Thoracic aorta (tissue), 2 donors: ENCODE measurements at regions not wholly inside any gene's neighbourhood (a gene's known extent, or its start where the extent isn't known, plus 50 kb on each side); places are given as distances from the start of the nearest gene placed in this dataset.

ENCODE experiments used
- ATAC-seq: fragments of 150-250 bp; one replicate; pipeline ENCODE4 v1.8.0; 2017; ENCODE audit warnings: low read depth; ENCODE audit not compliant: insufficient number of reproducible peaks, low FRiP score
- DNase-seq: peaks from one replicate; pipeline ENCODE4 v3.0.0-alpha.2; 2020; ENCODE audit warnings: low spot score
- H3K27ac ChIP-seq, 2 donors: fragments of 200-600 bp; sonication (generic); 1 replicate in 1 of 2; 2 replicates in 1 of 2; pipeline ENCODE4 v1.5.1; 2016; ENCODE audit warnings: mild to moderate bottlenecking in 2 of 2, moderate library complexity in 2 of 2
- H3K27me3 ChIP-seq: fragments of 200-600 bp; sonication (generic); replicated peaks from 2 replicates; pipeline ENCODE4 v1.6.0; 2016; ENCODE audit warnings: mild to moderate bottlenecking; ENCODE audit not compliant: insufficient read depth
- H3K36me3 ChIP-seq: fragments of 200-600 bp; sonication (generic); one replicate; pipeline ENCODE4 v1.5.1; 2016
- H3K4me1 ChIP-seq, 2 donors: fragments of 200-600 bp; sonication (generic); 1 replicate in 1 of 2; 2 replicates in 1 of 2; pipeline versions ENCODE4 v1.5.1 to v1.6.0; 2016; ENCODE audit warnings: low read depth in 2 of 2, mild to moderate bottlenecking in 1 of 2; ENCODE audit not compliant: control insufficient read depth in 1 of 2
- H3K4me3 ChIP-seq: fragments of 200-600 bp; sonication (generic); 2 replicates; pipeline ENCODE4 v1.5.1; 2016; ENCODE audit warnings: mild to moderate bottlenecking
- H3K9me3 ChIP-seq: fragments of 200-600 bp; sonication (generic); 2 replicates; pipeline ENCODE4 v1.5.1; 2016
- TF ChIP-seq, protein P1 (sequence below): fragments of 200-600 bp; sonication (generic); IDR thresholded peaks from one replicate; pipeline ENCODE4 v1.5.1; 2019; ENCODE audit warnings: antibody characterized with exemption

DNA sequence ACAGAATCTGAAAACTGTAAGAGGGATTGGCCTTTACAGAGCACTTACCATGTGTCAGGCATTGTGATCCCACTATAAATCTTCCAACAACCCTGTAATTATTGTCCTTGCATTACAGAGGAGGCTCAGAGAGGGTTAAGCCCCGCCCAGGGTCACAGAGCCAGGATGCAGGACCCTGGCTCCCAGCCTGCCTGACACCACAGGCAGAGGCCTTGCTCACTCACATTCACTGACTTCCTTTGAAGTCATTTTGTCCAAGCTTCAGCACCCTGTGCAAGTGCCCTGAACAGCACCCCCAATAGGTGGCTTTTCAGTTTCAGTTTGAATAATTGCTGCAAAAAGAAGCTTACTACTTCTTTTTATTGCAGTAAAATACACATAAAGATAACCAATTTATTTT lies 256.8 kb upstream of the NFIA start:
- Histone ChIP-seq H3K4me3 (no peak overlapping the region), H3K9me3 (no peaks in the 10 kb centered on the region), H3K27me3 (no peaks in the 10 kb centered on the region), H3K36me3 (no peaks in the 10 kb centered on the region), H3K27ac (no peak overlapping the region), H3K4me1 (no peaks in the 10 kb centered on the region)
- ATAC-seq (no peak), DNase-seq (no peak)
- TF ChIP-seq, protein P1, sequence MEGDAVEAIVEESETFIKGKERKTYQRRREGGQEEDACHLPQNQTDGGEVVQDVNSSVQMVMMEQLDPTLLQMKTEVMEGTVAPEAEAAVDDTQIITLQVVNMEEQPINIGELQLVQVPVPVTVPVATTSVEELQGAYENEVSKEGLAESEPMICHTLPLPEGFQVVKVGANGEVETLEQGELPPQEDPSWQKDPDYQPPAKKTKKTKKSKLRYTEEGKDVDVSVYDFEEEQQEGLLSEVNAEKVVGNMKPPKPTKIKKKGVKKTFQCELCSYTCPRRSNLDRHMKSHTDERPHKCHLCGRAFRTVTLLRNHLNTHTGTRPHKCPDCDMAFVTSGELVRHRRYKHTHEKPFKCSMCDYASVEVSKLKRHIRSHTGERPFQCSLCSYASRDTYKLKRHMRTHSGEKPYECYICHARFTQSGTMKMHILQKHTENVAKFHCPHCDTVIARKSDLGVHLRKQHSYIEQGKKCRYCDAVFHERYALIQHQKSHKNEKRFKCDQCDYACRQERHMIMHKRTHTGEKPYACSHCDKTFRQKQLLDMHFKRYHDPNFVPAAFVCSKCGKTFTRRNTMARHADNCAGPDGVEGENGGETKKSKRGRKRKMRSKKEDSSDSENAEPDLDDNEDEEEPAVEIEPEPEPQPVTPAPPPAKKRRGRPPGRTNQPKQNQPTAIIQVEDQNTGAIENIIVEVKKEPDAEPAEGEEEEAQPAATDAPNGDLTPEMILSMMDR: no peak

DNA sequence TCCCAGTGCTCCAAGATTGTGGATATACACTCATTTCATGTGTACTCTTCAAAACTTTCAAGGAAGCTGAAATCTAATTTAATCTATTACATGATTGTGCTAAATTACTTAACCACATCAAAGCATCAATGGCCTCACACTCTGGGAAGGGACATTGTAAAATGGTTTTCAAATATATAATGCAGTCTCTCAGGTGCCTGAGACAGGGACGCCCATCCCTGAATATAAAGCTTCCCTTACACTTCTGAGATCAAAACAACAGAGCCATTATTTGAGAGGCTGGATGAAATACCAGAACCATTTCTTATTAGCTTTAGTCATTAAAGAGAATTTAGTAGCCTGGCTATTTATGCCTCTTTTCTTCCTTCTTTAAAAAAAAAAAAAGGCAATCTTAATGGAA lies 259.2 kb upstream of the NFIA start:
- Histone ChIP-seq H3K36me3 (no peaks in the 10 kb centered on the region), H3K4me1 (no peaks in the 10 kb centered on the region), H3K9me3 (no peaks in the 10 kb centered on the region), H3K4me3 (no peak overlapping the region), H3K27ac (no peak overlapping the region), H3K27me3 (no peaks in the 10 kb centered on the region)
- TF ChIP-seq, protein P1: no peak
- DNase-seq (no peak), ATAC-seq (no peak)

DNA sequence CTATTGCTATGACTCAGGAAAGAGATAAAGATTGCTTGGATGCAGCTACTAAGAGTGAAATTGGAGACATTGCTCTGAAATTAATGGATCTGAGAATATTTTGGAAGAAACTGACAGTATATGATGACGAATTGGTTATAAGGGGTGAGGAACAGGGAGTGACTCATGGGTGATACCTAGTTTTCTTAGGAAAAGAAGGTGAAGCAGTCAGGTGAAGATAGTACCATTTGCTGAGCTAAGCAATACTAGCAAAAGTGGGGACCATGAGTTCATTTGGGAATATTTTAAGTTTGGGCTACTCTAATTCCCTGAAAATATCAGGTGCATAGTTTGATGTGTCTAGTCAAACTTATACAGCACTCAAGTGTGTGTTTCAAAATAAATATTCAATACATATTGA lies 260.1 kb upstream of the NFIA start:
- TF ChIP-seq, protein P1: no peak
- ATAC-seq: no peak
- Histone ChIP-seq H3K27ac (no peak overlapping the region), H3K36me3 (no peaks in the 10 kb centered on the region), H3K9me3 (no peaks in the 10 kb centered on the region), H3K4me1 (no peaks in the 10 kb centered on the region), H3K4me3 (no peak overlapping the region), H3K27me3 (no peaks in the 10 kb centered on the region)
- no peak for DNase-seq

DNA sequence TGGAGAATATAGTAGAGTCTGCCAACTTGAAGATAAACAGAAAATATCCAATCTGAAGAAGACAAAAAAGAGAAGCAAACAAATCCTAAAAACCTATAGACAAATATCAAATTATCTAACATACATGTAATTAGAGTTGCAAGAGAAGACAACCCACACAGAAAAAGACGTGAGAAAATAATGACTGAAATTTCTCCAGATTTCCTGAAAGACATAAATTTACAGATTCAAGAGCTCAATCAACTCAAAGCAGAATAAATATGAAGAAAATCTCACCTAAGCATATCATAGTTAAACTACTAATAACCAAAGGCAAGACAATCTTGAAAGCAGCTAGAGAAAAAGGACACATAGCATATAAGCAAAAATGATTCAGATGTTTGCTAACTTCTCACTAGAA lies 261.2 kb upstream of the NFIA start:
- H3K4me3 ChIP-seq: no peak overlapping the region
- no peak overlapping the region for H3K27ac ChIP-seq
- TF ChIP-seq, protein P1: no peak
- no peak for DNase-seq
- H3K36me3 ChIP-seq: no peaks in the 10 kb centered on the region
- no peaks in the 10 kb centered on the region for H3K4me1 ChIP-seq
- H3K27me3 ChIP-seq: no peaks in the 10 kb centered on the region
- no peak for ATAC-seq
- no peaks in the 10 kb centered on the region for H3K9me3 ChIP-seq

DNA sequence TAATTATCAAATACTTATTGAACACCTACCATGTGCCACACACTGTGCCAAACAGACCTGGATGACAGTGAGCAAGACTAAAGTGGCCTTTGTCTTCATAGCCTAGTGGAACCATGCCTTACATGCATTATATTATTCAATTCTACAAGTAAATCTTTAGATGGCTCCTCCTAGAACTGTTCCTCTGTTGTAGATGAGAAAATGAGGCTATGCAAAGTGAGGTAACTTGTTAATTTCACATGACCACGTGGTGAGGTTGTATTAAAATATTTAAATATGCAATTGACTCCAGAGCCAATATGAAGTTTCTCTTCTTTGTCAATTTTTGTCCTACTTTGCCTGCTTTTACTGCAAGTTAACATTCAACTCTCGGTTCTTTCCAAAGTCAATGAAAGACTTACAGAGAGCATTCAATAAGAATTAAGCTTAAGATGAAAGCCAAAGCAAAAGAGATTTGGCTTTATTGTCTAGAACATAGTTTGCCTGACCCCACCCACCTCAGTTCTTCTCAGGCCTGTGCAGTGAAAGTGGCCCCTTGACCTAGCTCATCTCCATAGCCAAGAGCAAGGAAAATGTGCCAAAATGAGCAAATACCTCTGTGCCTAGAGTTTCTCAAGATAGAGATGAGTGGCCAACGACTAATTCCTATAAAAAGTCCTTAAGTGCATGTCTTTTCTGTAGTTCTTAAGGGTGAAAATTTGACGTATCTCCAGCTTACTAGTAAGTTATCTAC lies 263.2 kb upstream of the NFIA start:
- no peak for DNase-seq
- Histone ChIP-seq H3K4me3 (no peak overlapping the region), H3K27me3 (no peaks in the 10 kb centered on the region), H3K27ac (no peak overlapping the region), H3K36me3 (no peaks in the 10 kb centered on the region), H3K9me3 (no peaks in the 10 kb centered on the region), H3K4me1 (no peaks in the 10 kb centered on the region)
- no peak for ATAC-seq
- TF ChIP-seq, protein P1: no peak
